Activated CD8-positive, alpha-beta memory T cell treated with anti-CD3 and anti-CD28 coated beads, Interleukin-2, amount 50 U/mL, for 24 hours (primary cell): ENCODE measurements at regions not wholly inside any gene's neighbourhood (a gene's known extent, or its start where the extent isn't known, plus 50 kb on each side); places are given as distances from the start of the nearest gene placed in this dataset.

Experiments used
- DNase-seq: peaks from one replicate; pipeline ENCODE4 v3.0.0-alpha.2; 2020; ENCODE audit errors: extremely low read depth

DNA sequence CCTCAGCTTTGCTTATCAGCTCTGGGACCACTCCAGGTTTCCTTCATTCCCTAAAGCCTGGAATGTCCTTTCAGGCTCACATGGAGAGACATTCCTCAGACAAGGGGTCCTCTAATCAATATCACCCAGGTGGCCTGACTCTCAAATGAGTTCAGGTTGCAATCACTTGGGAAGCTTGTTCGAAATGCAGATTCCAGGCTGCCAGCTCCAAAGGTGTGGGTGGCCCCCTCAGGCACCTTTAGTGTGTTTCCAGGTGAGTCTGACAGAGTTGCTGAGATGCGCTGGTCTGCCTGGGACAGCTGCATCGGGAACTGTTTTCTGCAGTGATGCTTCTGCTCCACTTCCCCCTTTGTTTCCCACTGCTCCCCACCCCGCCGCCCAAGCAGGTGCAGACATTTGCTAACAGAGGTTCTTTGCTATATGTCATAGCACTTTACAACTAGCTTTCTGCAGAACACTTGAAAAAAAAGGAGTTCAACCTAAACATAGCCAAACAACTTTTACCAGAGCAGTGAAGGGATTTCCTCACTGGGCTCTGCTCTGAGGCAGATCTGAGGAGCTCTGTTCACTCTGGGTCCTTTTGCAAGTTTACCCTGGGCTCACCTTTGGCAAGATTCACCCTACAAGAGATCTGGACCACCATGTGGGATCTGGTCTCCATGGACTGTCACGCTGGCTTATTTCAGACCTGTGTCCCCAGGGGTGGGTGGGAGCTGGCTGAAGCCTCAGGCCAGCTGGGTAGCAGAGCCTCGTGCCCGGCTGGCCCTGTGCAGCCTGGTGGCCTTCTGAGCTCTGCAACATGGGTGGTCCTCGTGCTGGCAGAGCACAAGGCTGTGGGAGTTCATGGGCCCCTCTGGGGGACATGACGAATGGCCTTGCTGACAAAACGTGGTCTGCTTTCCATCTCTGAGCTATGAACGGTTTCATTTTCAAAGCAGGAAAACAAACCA, 539.6 kb downstream of the CCDC171 start:
- no peak for DNase-seq

GRCh38 chr9:16098306-16098705, 545.5 kb downstream of the CCDC171 start:
- no peak for DNase-seq

- no peak for DNase-seq
These were observed 547.1 kb downstream of the CCDC171 start for GRCh38 chr9:16099732-16100536.

DNA sequence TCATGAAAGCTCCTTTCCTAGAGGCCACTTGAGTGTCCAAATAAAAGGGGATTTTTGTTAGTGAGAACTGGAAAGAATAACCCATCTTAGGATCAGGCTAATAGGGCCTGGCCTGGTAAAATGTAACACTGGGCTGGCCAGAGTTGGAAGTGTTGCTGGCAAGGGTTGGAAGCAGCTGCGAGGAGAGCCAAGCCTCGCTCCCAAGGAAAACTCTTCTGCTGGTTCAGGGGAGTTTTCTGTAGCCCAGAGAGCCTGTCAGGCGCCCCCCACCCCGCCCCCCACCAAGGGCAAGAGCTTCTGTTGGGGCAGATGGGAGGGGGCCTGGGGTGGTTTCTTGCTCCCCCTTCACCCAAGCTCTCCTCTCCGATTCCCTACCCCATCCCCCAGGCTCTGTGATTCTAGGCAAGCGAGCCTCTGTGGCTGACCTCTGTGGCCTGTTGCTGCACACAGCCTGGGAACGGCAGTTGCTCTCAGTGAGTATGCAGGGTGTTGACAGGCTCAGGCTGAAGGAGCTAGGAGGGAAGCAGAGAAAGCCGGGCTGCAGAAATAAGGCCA, 547.8 kb downstream of the CCDC171 start:
- no peak for DNase-seq

- no peak for DNase-seq
These were observed 549.3 kb downstream of the CCDC171 start for GRCh38 chr9:16102154-16102553.

GRCh38 chr9:16103620-16104397, 551.0 kb downstream of the CCDC171 start:
- DNase-seq = no peak

DNA sequence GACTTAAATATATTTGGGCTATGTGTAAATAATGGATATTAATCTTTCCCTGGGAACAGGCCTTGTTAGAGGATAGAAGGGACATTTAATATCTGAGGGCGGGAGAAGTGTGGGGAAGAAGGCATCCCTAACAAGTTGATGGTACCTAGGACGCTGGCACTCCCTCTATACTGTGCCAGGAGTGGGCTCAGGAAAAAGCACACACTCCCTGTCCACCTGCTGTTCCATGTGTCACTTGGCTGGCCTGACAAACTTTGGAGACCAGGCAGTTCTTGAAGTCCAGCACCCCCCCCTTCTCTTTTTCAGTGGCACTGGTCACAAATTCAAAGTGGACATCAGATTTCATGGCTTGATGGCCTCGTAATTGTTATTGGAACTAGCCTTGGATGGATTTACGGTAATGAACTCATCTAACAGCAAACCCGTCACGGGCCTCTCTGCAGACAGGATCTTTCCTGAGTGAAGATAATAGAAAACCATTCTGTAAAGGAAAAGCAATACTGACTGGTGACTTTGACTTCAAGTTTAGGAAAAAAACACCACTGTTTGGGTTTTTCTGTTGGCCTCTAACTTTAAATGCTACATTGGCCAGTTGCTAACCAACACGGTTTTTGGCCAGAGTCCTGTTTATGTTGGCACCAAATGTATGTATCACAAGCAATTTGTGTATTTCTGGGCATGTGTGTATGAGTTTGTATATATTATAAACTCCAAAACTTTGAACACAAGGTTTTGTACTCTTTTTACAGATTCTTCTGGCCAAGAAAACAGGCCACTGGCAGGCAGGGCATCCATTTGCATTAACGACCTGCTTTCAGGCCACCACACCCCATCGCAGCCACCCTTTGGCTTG, 552.6 kb downstream of the CCDC171 start:
- DNase-seq = no peak

DNA sequence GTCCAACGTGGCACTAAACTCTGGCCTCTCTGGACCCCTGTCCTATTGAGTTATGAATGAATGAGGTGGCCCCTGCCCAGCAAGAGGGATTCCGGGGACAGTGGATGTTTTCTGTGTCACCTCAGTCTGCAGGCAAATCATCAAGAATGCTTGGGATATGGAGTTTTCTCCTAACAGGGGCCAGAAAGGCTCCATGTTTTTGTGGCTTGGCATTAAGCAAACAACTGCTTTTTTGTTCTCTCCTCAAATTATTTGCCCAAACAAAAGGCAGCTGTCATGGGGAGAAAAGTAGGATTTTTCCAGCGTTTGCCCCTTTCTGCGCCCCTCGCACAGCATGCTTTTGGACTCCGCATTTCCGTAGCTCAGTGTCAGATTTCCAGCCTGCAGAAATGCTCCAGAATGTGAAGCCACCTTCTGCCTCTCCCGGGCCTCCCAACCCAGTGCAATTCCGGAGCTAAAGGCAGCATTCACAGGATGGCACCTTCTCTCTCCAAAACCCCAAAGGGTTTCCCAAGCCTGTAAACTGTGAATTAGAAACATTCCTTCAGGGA, 553.3 kb downstream of the CCDC171 start:
- no peak for DNase-seq

DNA sequence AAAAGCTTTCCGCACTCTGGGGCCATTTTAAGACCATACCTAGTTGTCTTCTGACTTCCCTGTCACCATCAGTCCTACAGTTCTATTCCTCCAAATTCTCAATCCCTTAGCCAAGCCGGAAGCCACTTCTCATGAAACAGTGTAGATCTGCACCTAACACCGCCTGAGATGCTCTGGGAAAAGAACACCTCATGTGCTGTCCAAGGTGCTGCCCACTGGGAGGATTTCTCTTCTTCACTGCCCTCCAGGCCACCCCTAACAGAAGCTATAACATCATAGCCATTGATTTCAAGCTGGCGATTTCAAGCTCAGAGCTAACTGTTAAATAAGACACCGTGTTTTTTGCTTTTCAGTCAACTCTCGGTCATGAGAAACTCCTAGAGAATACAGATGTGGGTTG, 559.3 kb downstream of the CCDC171 start:
- no peak for DNase-seq

GRCh38 chr9:16115994-16116393, 563.2 kb downstream of the CCDC171 start:
- no peak for DNase-seq

GRCh38 chr9:16118043-16118442, 565.2 kb downstream of the CCDC171 start:
- DNase-seq = no peak

- DNase-seq = no peak
These were observed 566.7 kb downstream of the CCDC171 start for GRCh38 chr9:16119261-16120230.

DNA sequence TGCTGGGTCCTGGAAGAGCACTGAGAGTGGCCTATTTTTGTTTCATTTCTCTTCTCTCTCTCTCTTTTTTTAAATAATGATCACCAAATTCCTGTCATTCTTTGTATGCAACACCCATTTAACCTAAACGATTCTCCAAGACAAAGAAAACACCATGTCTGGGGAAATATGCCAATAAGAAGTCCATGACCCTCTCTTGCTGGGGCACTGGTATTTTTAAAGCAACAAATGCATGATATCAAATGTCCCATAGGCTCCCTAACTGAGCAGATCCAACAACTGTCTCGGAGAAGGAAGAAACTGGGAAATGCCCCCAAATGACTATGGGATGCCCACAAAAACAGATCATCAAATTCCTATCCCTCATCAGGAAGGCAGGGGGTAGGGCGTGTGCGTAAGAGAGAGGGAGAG, 567.4 kb downstream of the CCDC171 start:
- no peak for DNase-seq

- no peak for DNase-seq
These were observed 567.9 kb downstream of the CCDC171 start for GRCh38 chr9:16120727-16121126.

DNA sequence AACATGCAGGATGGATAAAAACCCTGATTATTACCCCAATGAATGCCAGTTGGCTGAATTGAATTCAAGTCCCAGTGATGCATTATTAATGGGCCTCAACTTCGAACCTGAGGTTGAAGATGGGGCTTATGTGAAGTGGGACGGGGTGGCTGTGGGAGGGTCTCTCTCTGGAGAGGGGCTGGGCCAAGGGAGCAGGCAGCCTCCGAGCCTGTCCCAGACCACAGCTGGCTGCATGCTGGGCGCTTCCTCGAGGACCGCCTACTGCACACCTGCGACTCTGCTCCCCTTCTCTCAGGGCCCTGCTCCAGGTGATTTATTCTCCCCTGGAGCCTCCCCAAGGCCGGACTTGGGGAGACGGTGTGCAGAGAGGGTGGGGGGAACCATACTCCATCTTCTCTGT, 568.3 kb downstream of the CCDC171 start:
- DNase-seq = no peak

DNA sequence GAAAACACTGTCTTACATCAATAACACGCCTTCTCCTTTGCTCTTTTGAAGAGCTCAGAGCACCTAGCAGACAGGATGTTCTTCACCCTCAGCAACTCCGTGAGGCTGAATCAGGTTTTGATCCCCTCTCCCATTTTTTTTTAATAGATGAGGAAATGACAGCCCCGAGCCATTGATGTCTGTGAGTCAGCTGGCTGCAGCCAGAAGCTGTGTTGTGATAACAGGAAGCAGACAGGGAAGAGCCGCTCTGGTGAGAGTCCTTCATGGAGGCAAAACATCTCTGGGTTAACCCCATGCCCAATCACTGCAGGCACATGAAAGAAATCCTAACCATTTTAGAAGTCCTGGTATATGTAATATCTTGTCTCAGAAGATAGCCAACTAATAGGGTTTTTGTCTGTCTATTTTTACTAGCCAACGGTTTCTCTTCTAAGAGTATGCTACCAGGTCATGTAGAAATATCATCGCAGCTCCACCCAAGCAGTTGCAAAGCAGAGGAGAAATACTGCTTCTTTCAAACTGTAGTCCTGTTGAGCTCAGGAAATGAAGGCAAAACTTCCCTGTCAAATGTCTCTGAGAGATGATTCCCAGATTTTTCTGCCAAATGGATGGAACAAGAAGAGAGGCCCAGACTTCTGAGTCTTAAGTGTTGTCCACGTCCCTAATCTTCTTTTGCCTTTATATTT, 568.9 kb downstream of the CCDC171 start:
- DNase-seq = no peak

DNA sequence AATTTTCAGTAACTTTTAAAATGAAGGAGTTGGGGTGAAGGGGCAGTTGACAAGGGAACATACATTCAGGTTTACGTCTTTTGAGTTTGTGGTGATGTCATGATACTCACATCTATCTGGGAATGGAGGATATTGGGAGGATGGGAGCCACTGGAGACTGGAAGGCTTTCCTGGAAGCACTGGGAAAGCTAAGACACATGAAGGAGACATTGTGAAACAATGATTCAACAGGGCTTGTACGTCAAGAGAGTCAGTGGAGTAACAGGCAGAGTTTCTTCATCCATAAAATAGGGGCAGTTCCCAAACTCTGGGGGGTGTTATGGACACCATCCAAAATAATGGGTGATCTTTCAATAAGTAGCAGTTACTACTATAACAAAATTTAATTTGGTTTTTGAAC, 572.8 kb downstream of the CCDC171 start:
- DNase-seq = no peak

GRCh38 chr9:16126042-16126441, 573.2 kb downstream of the CCDC171 start:
- DNase-seq = no peak

GRCh38 chr9:16128003-16128402, 575.2 kb downstream of the CCDC171 start:
- no peak for DNase-seq
